ENCODE measurements at regions not wholly inside any gene's neighbourhood (a gene's known extent, or its start where the extent isn't known, plus 50 kb on each side); places are given as distances from the start of the nearest gene placed in this dataset.

DNA sequence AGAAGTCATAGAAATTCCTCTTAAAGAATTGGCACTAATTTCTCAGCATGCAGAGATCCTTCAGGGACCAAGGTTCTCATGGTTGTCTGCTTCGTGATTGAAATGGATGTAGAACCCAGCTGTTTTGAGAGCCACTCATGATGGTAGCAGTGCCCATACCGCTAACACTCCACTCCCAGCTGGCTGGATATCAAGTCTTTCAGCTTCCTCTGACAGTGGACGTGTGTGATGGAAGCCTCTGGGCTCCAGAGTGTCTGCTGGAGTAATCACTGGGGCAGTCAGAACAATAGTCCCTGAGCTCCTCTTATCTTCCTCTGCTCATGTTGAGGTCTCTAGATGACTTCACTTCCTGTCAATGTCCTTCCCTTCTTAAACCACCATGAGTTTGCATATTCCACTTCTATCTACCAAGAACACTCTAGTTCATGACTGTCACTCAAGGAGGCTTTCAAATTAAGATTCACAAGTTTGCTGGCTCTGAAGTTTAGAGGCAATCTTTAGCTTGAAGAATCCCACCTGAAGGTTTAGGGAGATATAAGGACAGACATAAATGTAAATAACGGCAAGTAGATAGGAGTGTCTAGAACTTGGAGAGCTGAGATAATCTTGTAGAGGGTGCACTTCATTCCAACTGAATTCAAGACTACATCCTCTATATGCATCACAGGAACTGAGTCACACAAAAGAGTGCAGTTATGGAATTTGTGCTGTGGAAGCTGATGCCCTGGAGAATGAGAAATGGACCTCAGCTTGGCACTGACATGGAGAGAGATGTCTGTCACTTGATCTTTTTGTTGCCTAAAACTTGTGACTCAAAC is 64.5 kb upstream of the WDR1 start:
- no peak overlapping the region for H3K4me2 ChIP-seq (ENCODE audit: insufficient read depth, low read length)
- DNase-seq, result peak; percentile 18
- no peaks in the 10 kb centered on the region for H4K20me1 ChIP-seq (ENCODE audit: insufficient read depth, low read length)
- H3K36me3 ChIP-seq (ENCODE audit: insufficient read depth, low read length), result no peaks in the 10 kb centered on the region
- peaks cover 6% of the 10 kb centered on the region; the same call in 1 of the 2 replicates for H3K4me1 ChIP-seq (ENCODE audit: insufficient read depth, low read length)
- H2AFZ ChIP-seq (ENCODE audit: low read depth, low read length), result no peak overlapping the region
- peaks cover 4% of the 10 kb centered on the region for H3K9me3 ChIP-seq (ENCODE audit: insufficient read depth, low read length, severe bottlenecking)
- peak; percentile 86 for ATAC-seq (ENCODE audit: insufficient read depth, low read depth)
- no peak overlapping the region for H3K4me3 ChIP-seq (ENCODE audit: low read depth in 1 of 2, low read length in 2 of 2)
- H3K79me2 ChIP-seq (ENCODE audit: insufficient read depth, low read length), result no peaks in the 10 kb centered on the region
- H3K27me3 ChIP-seq (ENCODE audit: insufficient read depth, low read length, poor library complexity), result peaks cover 2% of the 10 kb centered on the region
- no peak overlapping the region for H3K27ac ChIP-seq (ENCODE audit: low read length)
- TF ChIP-seq, protein P1, sequence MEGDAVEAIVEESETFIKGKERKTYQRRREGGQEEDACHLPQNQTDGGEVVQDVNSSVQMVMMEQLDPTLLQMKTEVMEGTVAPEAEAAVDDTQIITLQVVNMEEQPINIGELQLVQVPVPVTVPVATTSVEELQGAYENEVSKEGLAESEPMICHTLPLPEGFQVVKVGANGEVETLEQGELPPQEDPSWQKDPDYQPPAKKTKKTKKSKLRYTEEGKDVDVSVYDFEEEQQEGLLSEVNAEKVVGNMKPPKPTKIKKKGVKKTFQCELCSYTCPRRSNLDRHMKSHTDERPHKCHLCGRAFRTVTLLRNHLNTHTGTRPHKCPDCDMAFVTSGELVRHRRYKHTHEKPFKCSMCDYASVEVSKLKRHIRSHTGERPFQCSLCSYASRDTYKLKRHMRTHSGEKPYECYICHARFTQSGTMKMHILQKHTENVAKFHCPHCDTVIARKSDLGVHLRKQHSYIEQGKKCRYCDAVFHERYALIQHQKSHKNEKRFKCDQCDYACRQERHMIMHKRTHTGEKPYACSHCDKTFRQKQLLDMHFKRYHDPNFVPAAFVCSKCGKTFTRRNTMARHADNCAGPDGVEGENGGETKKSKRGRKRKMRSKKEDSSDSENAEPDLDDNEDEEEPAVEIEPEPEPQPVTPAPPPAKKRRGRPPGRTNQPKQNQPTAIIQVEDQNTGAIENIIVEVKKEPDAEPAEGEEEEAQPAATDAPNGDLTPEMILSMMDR (IDR thresholded peaks at IDR 0.05; ENCODE audit: borderline replicate concordance, extremely low read depth, low read length, poor library complexity, severe bottlenecking), result no peak
- no peak for TF ChIP-seq EZH2 (IDR thresholded peaks at IDR 0.05; ENCODE audit: borderline replicate concordance, low read depth, low read length, severe bottlenecking)
- no peak overlapping the region for H3K9ac ChIP-seq (ENCODE audit: low read depth, low read length)

DNA sequence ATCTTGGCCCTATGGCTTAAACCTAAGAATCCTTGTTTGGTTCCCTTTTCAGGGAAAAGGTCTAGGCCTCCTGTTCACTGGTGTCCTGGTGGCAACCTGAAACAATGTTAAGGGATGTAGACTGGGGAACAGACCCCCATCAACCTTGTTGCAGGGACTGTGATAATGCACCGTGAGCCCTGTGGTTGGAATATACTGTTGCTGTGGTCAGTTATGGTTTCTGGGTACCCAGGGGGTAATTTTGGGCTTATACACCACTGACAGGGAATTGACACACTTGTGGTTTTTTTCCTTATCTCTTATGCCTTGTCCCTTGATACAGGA is 64.0 kb upstream of the WDR1 start:
- DNase-seq, result no peak
- ATAC-seq (ENCODE audit: insufficient read depth, low read depth), result no peak
- Histone ChIP-seq H3K4me1 (ENCODE audit: insufficient read depth, low read length) (peaks cover 6% of the 10 kb centered on the region; the same call in 1 of the 2 replicates), H3K27ac (ENCODE audit: low read length) (no peak overlapping the region), H2AFZ (ENCODE audit: low read depth, low read length) (no peak overlapping the region), H4K20me1 (ENCODE audit: insufficient read depth, low read length) (no peaks in the 10 kb centered on the region), H3K9ac (ENCODE audit: low read depth, low read length) (no peak overlapping the region), H3K9me3 (ENCODE audit: insufficient read depth, low read length, severe bottlenecking) (peaks cover 4% of the 10 kb centered on the region), H3K4me2 (ENCODE audit: insufficient read depth, low read length) (no peak overlapping the region), H3K36me3 (ENCODE audit: insufficient read depth, low read length) (no peaks in the 10 kb centered on the region), H3K79me2 (ENCODE audit: insufficient read depth, low read length) (no peaks in the 10 kb centered on the region), H3K27me3 (ENCODE audit: insufficient read depth, low read length, poor library complexity) (peaks cover 2% of the 10 kb centered on the region), H3K4me3 (ENCODE audit: low read depth in 1 of 2, low read length in 2 of 2) (no peak overlapping the region)
- TF ChIP-seq, protein P1 (IDR thresholded peaks at IDR 0.05; ENCODE audit: borderline replicate concordance, extremely low read depth, low read length, poor library complexity, severe bottlenecking), result no peak
- TF ChIP-seq EZH2 (IDR thresholded peaks at IDR 0.05; ENCODE audit: borderline replicate concordance, low read depth, low read length, severe bottlenecking), result no peak

DNA sequence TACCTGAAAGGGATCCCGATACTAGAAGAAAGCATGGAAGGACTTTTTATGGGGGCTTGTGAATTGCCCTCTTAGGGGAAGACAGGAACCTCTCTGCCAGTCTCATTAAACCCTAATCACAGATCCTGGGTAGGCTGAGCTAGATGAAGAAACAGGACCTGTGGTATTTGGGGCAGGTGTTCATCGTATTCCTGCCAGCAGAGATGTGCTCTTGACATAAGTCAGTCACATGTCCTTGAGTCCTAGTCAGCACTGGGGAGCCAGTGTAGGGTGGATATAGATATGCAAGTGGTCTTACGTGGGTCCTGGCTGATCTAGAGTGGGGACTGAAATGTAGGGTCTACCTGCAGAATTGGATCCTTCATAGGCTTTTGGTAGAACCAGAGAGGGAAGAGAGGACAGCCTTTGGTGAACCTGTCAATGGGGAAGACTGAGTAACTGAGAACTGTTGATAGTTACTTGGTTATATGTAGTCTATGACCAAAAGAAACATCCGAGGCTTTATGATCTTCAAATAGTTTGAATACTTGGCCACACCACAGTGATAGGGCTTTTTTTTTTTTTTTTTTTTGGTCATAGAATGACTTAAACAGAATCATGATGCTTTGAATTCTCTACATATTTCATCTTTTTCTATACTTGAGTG is 63.5 kb upstream of the WDR1 start:
- Histone ChIP-seq H3K27ac (ENCODE audit: low read length) (no peak overlapping the region), H3K79me2 (ENCODE audit: insufficient read depth, low read length) (no peaks in the 10 kb centered on the region), H3K27me3 (ENCODE audit: insufficient read depth, low read length, poor library complexity) (no peaks in the 10 kb centered on the region), H3K9me3 (ENCODE audit: insufficient read depth, low read length, severe bottlenecking) (peaks cover 4% of the 10 kb centered on the region), H4K20me1 (ENCODE audit: insufficient read depth, low read length) (no peaks in the 10 kb centered on the region), H3K36me3 (ENCODE audit: insufficient read depth, low read length) (no peaks in the 10 kb centered on the region), H3K4me3 (ENCODE audit: low read depth in 1 of 2, low read length in 2 of 2) (no peak overlapping the region), H3K4me1 (ENCODE audit: insufficient read depth, low read length) (peaks cover 6% of the 10 kb centered on the region; the same call in 1 of the 2 replicates), H3K9ac (ENCODE audit: low read depth, low read length) (no peak overlapping the region), H3K4me2 (ENCODE audit: insufficient read depth, low read length) (no peak overlapping the region), H2AFZ (ENCODE audit: low read depth, low read length) (no peak overlapping the region)
- TF ChIP-seq, protein P1 (IDR thresholded peaks at IDR 0.05; ENCODE audit: borderline replicate concordance, extremely low read depth, low read length, poor library complexity, severe bottlenecking), result no peak
- TF ChIP-seq EZH2 (IDR thresholded peaks at IDR 0.05; ENCODE audit: borderline replicate concordance, low read depth, low read length, severe bottlenecking), result no peak
- ATAC-seq (ENCODE audit: insufficient read depth, low read depth), result no peak
- no peak for DNase-seq

Data from DND-41 (cell line).